OCI-LY1 (cell line): ENCODE measurements at regions not wholly inside any gene's neighbourhood (a gene's known extent, or its start where the extent isn't known, plus 50 kb on each side); places are given as distances from the start of the nearest gene placed in this dataset.

Source experiments
- H2AFZ ChIP-seq: fragments of 200-600 bp; sonication (generic), shearing (Covaris generic); 2 replicates; pipeline ENCODE4 v1.6.0; 2014; ENCODE audit warnings: antibody characterized with exemption, mild to moderate bottlenecking, low read length
- H3F3A ChIP-seq: fragments of 200-600 bp; sonication (generic), shearing (Covaris generic); 2 replicates; pipeline ENCODE4 v1.6.0; 2014; ENCODE audit warnings: mild to moderate bottlenecking, antibody characterized with exemption, low read length, moderate library complexity; ENCODE audit not compliant: insufficient read depth
- H3K27ac ChIP-seq: fragments of 200-600 bp; sonication (generic); 2 replicates; pipeline ENCODE4 v1.5.1; 2014; ENCODE audit warnings: low read length, mixed run types, mild to moderate bottlenecking, low read depth; ENCODE audit not compliant: poor library complexity, severe bottlenecking
- H3K27me3 ChIP-seq: fragments of 200-600 bp; sonication (generic); 2 replicates; pipeline ENCODE4 v1.6.0; 2014; ENCODE audit warnings: antibody characterized with exemption, mild to moderate bottlenecking, low read length, moderate library complexity; ENCODE audit not compliant: insufficient read depth
- H3K36me3 ChIP-seq: fragments of 200-600 bp; sonication (generic); 2 replicates; pipeline ENCODE4 v1.6.1; 2014; ENCODE audit warnings: mild to moderate bottlenecking, antibody characterized with exemption, low read length, moderate library complexity, mixed read lengths; ENCODE audit not compliant: insufficient read depth
- H3K4me1 ChIP-seq: fragments of 200-600 bp; sonication (generic); 2 replicates; pipeline ENCODE4 v1.5.1; 2014; ENCODE audit warnings: mild to moderate bottlenecking, low read length, moderate library complexity; ENCODE audit not compliant: insufficient read depth, severe bottlenecking
- H3K4me2 ChIP-seq: fragments of 200-600 bp; sonication (generic), shearing (Covaris generic); 2 replicates; pipeline ENCODE4 v1.6.1; 2014; ENCODE audit warnings: low read length
- H3K4me3 ChIP-seq: fragments of 200-600 bp; sonication (generic); 2 replicates; pipeline ENCODE4 v1.5.1; 2014; ENCODE audit warnings: low read length, low read depth, mild to moderate bottlenecking, mixed read lengths; ENCODE audit not compliant: poor library complexity, severe bottlenecking
- H3K79me2 ChIP-seq: fragments of 200-600 bp; shearing (Covaris generic); 2 replicates; pipeline ENCODE4 v1.6.1; 2016; ENCODE audit warnings: mixed run types, low read length, mixed read lengths; ENCODE audit not compliant: insufficient read depth
- H3K9ac ChIP-seq: fragments of 200-600 bp; sonication (generic), shearing (Covaris generic); 2 replicates; pipeline ENCODE4 v1.6.1; 2014; ENCODE audit warnings: mild to moderate bottlenecking, low read length, mixed read lengths
- H3K9me2 ChIP-seq: fragments of 200-600 bp; sonication (generic), shearing (Covaris generic); 2 replicates; pipeline ENCODE4 v1.6.1; 2014; ENCODE audit warnings: low read depth, mild to moderate bottlenecking, low read length, mixed read lengths
- H3K9me3 ChIP-seq: fragments of 200-600 bp; shearing (Covaris generic); 2 replicates; pipeline ENCODE4 v1.6.1; 2014; ENCODE audit warnings: low read length, mixed read lengths
- H4K20me1 ChIP-seq: fragments of 200-600 bp; sonication (generic), shearing (Covaris generic); 2 replicates; pipeline ENCODE4 v1.6.0; 2016; ENCODE audit warnings: mild to moderate bottlenecking, low read length; ENCODE audit not compliant: insufficient read depth
- CTCF ChIP-seq: fragments of 200-600 bp; sonication (generic), shearing (Covaris generic); IDR thresholded peaks from 2 replicates; pipeline ENCODE4 v1.5.1; 2017; ENCODE audit warnings: mild to moderate bottlenecking, antibody characterized with exemption, low read length, moderate library complexity, mixed read lengths
- EZH2 ChIP-seq: fragments of 200-600 bp; sonication (generic), shearing (Covaris generic); IDR thresholded peaks from 2 replicates; pipeline ENCODE4 v1.8.0; 2017; ENCODE audit warnings: borderline replicate concordance, mixed run types, mild to moderate bottlenecking, antibody characterized with exemption, low read length, moderate library complexity, mixed read lengths

- Histone ChIP-seq H3K4me1 (no peaks in the 10 kb centered on the region), H3K4me2 (no peak overlapping the region), H3K9me2 (no peaks in the 10 kb centered on the region), H3K79me2 (no peaks in the 10 kb centered on the region), H4K20me1 (no peaks in the 10 kb centered on the region), H2AFZ (no peak overlapping the region), H3K27ac (no peak overlapping the region), H3K9me3 (no peaks in the 10 kb centered on the region), H3K4me3 (no peak overlapping the region), H3K27me3 (no peaks in the 10 kb centered on the region), H3F3A (no peaks in the 10 kb centered on the region), H3K36me3 (no peaks in the 10 kb centered on the region), H3K9ac (no peak overlapping the region)
- TF ChIP-seq CTCF (no peak), EZH2 (no peak)
Measured at GRCh38 chr1:58256546-58256945, 290.0 kb downstream of the OMA1 start.

GRCh38 chr1:58256041-58256440 lies 290.5 kb downstream of the OMA1 start:
- Histone ChIP-seq H4K20me1 (no peaks in the 10 kb centered on the region), H3K9me3 (no peaks in the 10 kb centered on the region), H3F3A (no peaks in the 10 kb centered on the region), H2AFZ (no peak overlapping the region), H3K9ac (no peak overlapping the region), H3K36me3 (no peaks in the 10 kb centered on the region), H3K9me2 (no peaks in the 10 kb centered on the region), H3K79me2 (no peaks in the 10 kb centered on the region), H3K27me3 (no peaks in the 10 kb centered on the region), H3K4me3 (no peak overlapping the region), H3K27ac (no peak overlapping the region), H3K4me2 (no peak overlapping the region), H3K4me1 (no peaks in the 10 kb centered on the region)
- no peak for TF ChIP-seq EZH2
- TF ChIP-seq CTCF = no peak

- Histone ChIP-seq H3K4me2 (no peak overlapping the region), H3K36me3 (no peaks in the 10 kb centered on the region), H3K9me3 (no peaks in the 10 kb centered on the region), H3K9me2 (no peaks in the 10 kb centered on the region), H3K27ac (no peak overlapping the region), H3F3A (no peaks in the 10 kb centered on the region), H2AFZ (no peak overlapping the region), H3K27me3 (no peaks in the 10 kb centered on the region), H3K4me1 (no peaks in the 10 kb centered on the region), H3K79me2 (no peaks in the 10 kb centered on the region), H4K20me1 (no peaks in the 10 kb centered on the region), H3K9ac (no peak overlapping the region), H3K4me3 (no peak overlapping the region)
- TF ChIP-seq CTCF (no peak), EZH2 (no peak)
Measured at GRCh38 chr1:58255192-58255591, 291.3 kb downstream of the OMA1 start.
